ENCODE measurements at regions not wholly inside any gene's neighbourhood (a gene's known extent, or its start where the extent isn't known, plus 50 kb on each side); places are given as distances from the start of the nearest gene placed in this dataset.
A peak's percentile ranks its signal among the peaks of the same experiment; 100 is the strongest.

DNA sequence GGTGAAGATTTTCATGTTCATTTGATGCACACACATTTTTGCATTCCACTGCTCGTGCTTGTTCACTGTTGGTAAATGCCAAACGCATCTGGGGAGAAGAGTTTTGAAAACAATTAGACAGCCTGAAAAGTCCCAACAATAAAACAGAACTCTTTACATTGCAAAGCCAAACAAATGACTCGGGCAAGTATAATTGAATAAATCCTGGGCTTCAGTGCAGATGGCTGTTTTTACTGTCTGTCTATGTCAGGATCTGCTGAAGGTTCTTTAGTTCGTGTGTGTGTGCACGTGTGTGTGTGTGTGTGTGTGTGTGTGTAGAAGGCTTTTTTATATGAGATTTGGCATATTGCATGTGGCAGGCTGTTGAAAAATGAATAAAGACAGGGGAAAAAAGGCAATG is 277.5 kb upstream of the CDIN1 start:
- no peak for DNase-seq
- Mint-ChIP-seq H3K4me3 (ENCODE audit: low read depth, unreplicated experiment) (no peak overlapping the region), H3K27me3 (ENCODE audit: unreplicated experiment) (no peaks in the 10 kb centered on the region), H3K36me3 (ENCODE audit: insufficient read depth, unreplicated experiment) (no peaks in the 10 kb centered on the region), H3K9me3 (ENCODE audit: low read depth, unreplicated experiment) (no peaks in the 10 kb centered on the region), H3K4me1 (ENCODE audit: low read depth, unreplicated experiment) (no peaks in the 10 kb centered on the region), H3K27ac (ENCODE audit: unreplicated experiment) (no peak overlapping the region)
- intact Hi-C loops (cut with micrococcal nuclease; ENCODE audit: unreplicated experiment), result no loop called here
- no TSS peak for BruUV-seq (replicated peaks)
- TF ChIP-seq, protein P1, sequence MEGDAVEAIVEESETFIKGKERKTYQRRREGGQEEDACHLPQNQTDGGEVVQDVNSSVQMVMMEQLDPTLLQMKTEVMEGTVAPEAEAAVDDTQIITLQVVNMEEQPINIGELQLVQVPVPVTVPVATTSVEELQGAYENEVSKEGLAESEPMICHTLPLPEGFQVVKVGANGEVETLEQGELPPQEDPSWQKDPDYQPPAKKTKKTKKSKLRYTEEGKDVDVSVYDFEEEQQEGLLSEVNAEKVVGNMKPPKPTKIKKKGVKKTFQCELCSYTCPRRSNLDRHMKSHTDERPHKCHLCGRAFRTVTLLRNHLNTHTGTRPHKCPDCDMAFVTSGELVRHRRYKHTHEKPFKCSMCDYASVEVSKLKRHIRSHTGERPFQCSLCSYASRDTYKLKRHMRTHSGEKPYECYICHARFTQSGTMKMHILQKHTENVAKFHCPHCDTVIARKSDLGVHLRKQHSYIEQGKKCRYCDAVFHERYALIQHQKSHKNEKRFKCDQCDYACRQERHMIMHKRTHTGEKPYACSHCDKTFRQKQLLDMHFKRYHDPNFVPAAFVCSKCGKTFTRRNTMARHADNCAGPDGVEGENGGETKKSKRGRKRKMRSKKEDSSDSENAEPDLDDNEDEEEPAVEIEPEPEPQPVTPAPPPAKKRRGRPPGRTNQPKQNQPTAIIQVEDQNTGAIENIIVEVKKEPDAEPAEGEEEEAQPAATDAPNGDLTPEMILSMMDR (IDR thresholded peaks at IDR 0.05; ENCODE audit: unreplicated experiment), result no peak
- CTCF ChIA-PET, result no interaction called here

DNA sequence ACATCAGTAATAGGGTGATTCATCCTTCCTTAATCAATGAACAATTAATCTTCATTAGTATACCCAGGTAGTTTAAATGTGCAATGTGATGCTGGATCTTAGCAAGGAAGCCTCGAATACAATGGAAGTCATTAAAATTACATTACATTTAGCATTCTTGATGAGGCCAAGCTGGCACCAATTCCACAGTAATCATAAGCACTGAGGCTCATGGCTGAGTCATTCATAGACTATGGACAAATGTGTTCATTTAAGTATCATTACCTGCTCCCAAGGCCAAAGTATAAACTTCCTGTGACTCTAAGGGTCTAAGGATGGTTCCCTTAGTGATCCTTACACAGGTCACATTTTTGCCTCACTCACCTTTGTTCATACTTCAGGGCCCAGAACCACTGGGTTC is 266.4 kb upstream of the CDIN1 start:
- no peak overlapping the region for H3K4me3 Mint-ChIP-seq (ENCODE audit: low read depth, unreplicated experiment)
- CTCF ChIA-PET, result no interaction called here

DNA sequence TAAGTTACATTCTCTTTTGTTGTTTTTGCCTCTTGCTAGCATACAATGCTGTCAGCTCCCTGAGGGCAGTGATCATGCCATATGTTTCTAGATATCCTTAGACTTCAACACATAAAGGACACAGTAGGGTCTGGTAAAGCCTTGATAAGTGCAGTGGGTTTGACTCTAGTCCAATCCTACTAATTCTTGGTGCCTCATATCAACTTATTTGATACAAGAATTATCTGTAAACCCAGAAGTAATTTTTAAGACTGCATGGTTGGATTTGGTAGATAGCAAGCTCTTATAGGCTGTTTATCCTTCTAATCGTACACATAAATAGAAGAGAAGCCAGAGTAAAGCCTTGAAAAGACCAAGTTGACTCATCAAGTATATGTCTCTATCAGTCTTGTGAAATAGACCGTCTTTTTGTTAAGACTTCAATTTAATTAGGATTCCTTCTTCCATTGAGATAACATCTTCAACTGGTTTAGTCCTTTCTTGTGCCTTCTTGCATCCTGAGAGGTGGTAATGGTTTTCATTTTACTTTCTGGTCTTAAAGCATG is 265.6 kb upstream of the CDIN1 start:
- no TSS peak for BruUV-seq (replicated peaks)
- Mint-ChIP-seq H3K36me3 (ENCODE audit: insufficient read depth, unreplicated experiment) (no peaks in the 10 kb centered on the region), H3K9me3 (ENCODE audit: low read depth, unreplicated experiment) (no peaks in the 10 kb centered on the region), H3K4me1 (ENCODE audit: low read depth, unreplicated experiment) (no peaks in the 10 kb centered on the region), H3K27ac (ENCODE audit: unreplicated experiment) (no peak overlapping the region), H3K27me3 (ENCODE audit: unreplicated experiment) (no peaks in the 10 kb centered on the region), H3K4me3 (ENCODE audit: low read depth, unreplicated experiment) (no peak overlapping the region)
- CTCF ChIA-PET, result no interaction called here
- TF ChIP-seq, protein P1 (IDR thresholded peaks at IDR 0.05; ENCODE audit: unreplicated experiment), result no peak
- DNase-seq, result no peak
- intact Hi-C loops (cut with micrococcal nuclease; ENCODE audit: unreplicated experiment), result no loop called here

More for the DNA sequence above, 266.4 kb upstream of the CDIN1 start:
- BruUV-seq (replicated peaks), result no TSS peak
- no peaks in the 10 kb centered on the region for H3K4me1 Mint-ChIP-seq (ENCODE audit: low read depth, unreplicated experiment)
- H3K27me3 Mint-ChIP-seq (ENCODE audit: unreplicated experiment), result no peaks in the 10 kb centered on the region
- no peak overlapping the region for H3K27ac Mint-ChIP-seq (ENCODE audit: unreplicated experiment)
- peak; percentile 0 for DNase-seq
- TF ChIP-seq, protein P1 (IDR thresholded peaks at IDR 0.05; ENCODE audit: unreplicated experiment), result no peak
- H3K9me3 Mint-ChIP-seq (ENCODE audit: low read depth, unreplicated experiment), result no peaks in the 10 kb centered on the region
- no peaks in the 10 kb centered on the region for H3K36me3 Mint-ChIP-seq (ENCODE audit: insufficient read depth, unreplicated experiment)
- intact Hi-C loops (cut with micrococcal nuclease; ENCODE audit: unreplicated experiment), result no loop called here

DNA sequence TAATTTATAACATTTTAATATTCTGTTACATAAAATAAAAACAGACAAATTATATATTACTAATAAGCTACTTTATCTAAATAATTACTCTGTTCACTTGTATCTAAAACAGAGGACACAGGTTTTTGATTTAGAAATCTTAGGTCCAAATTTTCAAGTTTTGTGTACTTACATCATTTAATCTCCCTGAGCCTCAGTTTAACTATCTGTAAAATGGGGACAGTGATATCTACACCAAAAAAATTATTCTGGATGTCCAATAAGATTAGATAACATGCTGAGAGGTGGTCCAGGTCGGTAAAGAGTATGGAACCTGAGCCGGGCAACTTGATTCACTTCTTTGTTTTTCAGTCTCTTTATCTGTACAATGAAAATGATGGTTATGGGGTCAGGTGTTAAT is 263.8 kb upstream of the CDIN1 start:
- TF ChIP-seq, protein P1 (IDR thresholded peaks at IDR 0.05; ENCODE audit: unreplicated experiment), result no peak
- Mint-ChIP-seq H3K4me3 (ENCODE audit: low read depth, unreplicated experiment) (no peak overlapping the region), H3K36me3 (ENCODE audit: insufficient read depth, unreplicated experiment) (no peaks in the 10 kb centered on the region), H3K27ac (ENCODE audit: unreplicated experiment) (no peak overlapping the region), H3K9me3 (ENCODE audit: low read depth, unreplicated experiment) (no peaks in the 10 kb centered on the region), H3K4me1 (ENCODE audit: low read depth, unreplicated experiment) (no peaks in the 10 kb centered on the region), H3K27me3 (ENCODE audit: unreplicated experiment) (no peaks in the 10 kb centered on the region)
- intact Hi-C loops (cut with micrococcal nuclease; ENCODE audit: unreplicated experiment), result no loop called here
- no TSS peak for BruUV-seq (replicated peaks)
- CTCF ChIA-PET, result no interaction called here
- DNase-seq, result no peak

Measured in Calu3 (cell line).